GM23338 (cell line): ENCODE measurements at regions not wholly inside any gene's neighbourhood (a gene's known extent, or its start where the extent isn't known, plus 50 kb on each side); places are given as distances from the start of the nearest gene placed in this dataset.

Experiments used
- ATAC-seq: fragments of 200-7000 bp; cut with Tn5 transposase; 3 replicates; pipeline ENCODE4 v1.9.1; 2020
- DNase-seq: peaks from one replicate; pipeline ENCODE4 v3.0.0-alpha.2; 2015; ENCODE audit warnings: low spot score
- H2AFZ ChIP-seq: fragments of 200-600 bp; sonication (generic); 2 replicates; pipeline ENCODE4 v1.8.0; 2016; ENCODE audit warnings: antibody characterized with exemption, mild to moderate bottlenecking, moderate library complexity
- H3F3A ChIP-seq: fragments of 200-600 bp; sonication (generic); replicated peaks from 2 replicates; pipeline ENCODE4 v1.8.0; 2017; ENCODE audit warnings: antibody characterized with exemption, mixed run types, low read depth
- H3K27ac ChIP-seq: fragments of 200-600 bp; sonication (generic); 2 replicates; pipeline ENCODE4 v1.6.1; 2016; ENCODE audit warnings: low read depth
- H3K27me3 ChIP-seq: fragments of 200-600 bp; sonication (generic); 2 replicates; pipeline ENCODE4 v1.8.0; 2016; ENCODE audit warnings: mild to moderate bottlenecking, mixed run types, moderate library complexity; ENCODE audit not compliant: insufficient read depth
- H3K36me3 ChIP-seq: fragments of 200-600 bp; sonication (generic); 2 replicates; pipeline ENCODE4 v1.8.0; 2016; ENCODE audit warnings: mild to moderate bottlenecking; ENCODE audit not compliant: insufficient read depth
- H3K4me1 ChIP-seq: fragments of 200-600 bp; sonication (generic); 2 replicates; pipeline ENCODE4 v1.8.0; 2016; ENCODE audit warnings: mild to moderate bottlenecking, moderate library complexity; ENCODE audit not compliant: insufficient read depth
- H3K4me2 ChIP-seq: fragments of 200-600 bp; sonication (generic); 2 replicates; pipeline ENCODE4 v1.7.1; 2017; ENCODE audit warnings: mixed run types
- H3K4me3 ChIP-seq: fragments of 200-600 bp; sonication (generic); 2 replicates; pipeline ENCODE4 v1.6.1; 2016; ENCODE audit warnings: mixed run types
- H3K79me2 ChIP-seq: fragments of 200-600 bp; sonication (generic); replicated peaks from 2 replicates; pipeline ENCODE4 v1.8.0; 2017; ENCODE audit warnings: mild to moderate bottlenecking; ENCODE audit not compliant: insufficient read depth
- H3K9me2 ChIP-seq: fragments of 200-600 bp; sonication (generic); 2 replicates; pipeline ENCODE4 v1.8.0; 2017; ENCODE audit not compliant: insufficient read depth
- H4K20me1 ChIP-seq: fragments of 200-600 bp; sonication (generic); replicated peaks from 2 replicates; pipeline ENCODE4 v1.8.0; 2017; ENCODE audit warnings: mild to moderate bottlenecking; ENCODE audit not compliant: insufficient read depth
- H3K27ac Mint-ChIP-seq: 2 replicates; pipeline ENCODE4 v1.8.0; 2020; ENCODE audit warnings: inconsistent platforms, mild to moderate bottlenecking, moderate library complexity, mixed read lengths
- H3K27me3 Mint-ChIP-seq: 3 replicates; pipeline ENCODE4 v1.8.0; 2022; ENCODE audit warnings: low read depth, mild to moderate bottlenecking, moderate library complexity, mixed read lengths, inconsistent platforms; ENCODE audit not compliant: insufficient read depth, poor library complexity
- H3K36me3 Mint-ChIP-seq: 3 replicates; pipeline ENCODE4 v1.8.0; 2021; ENCODE audit warnings: low read depth, mild to moderate bottlenecking, inconsistent platforms, moderate library complexity, mixed read lengths
- H3K4me1 Mint-ChIP-seq: 3 replicates; pipeline ENCODE4 v1.8.0; 2020; ENCODE audit warnings: mild to moderate bottlenecking, inconsistent platforms, mixed read lengths
- H3K4me3 Mint-ChIP-seq: 3 replicates; pipeline ENCODE4 v1.8.0; 2021; ENCODE audit warnings: moderate library complexity, mild to moderate bottlenecking, inconsistent platforms, mixed read lengths
- H3K9me3 Mint-ChIP-seq: 3 replicates; pipeline ENCODE4 v1.8.0; 2020; ENCODE audit warnings: moderate library complexity, mild to moderate bottlenecking, inconsistent platforms, mixed read lengths
- CREB1 ChIP-seq: fragments of 250-450 bp; sonication (Bioruptor Pico); IDR thresholded peaks from 2 replicates; pipeline ENCODE4 v1.5.0; 2020; ENCODE audit warnings: low read depth, mild to moderate bottlenecking, moderate library complexity
- EZH2 ChIP-seq: fragments of 200-600 bp; sonication (generic); IDR thresholded peaks from one replicate; pipeline ENCODE4 v1.8.0; 2017; ENCODE audit warnings: antibody characterized with exemption, mild to moderate bottlenecking, low read depth; ENCODE audit not compliant: unreplicated experiment
- EZH2phosphoT487 ChIP-seq: fragments of 200-600 bp; sonication (generic); IDR thresholded peaks from one replicate; pipeline ENCODE4 v1.8.1; 2018; ENCODE audit warnings: antibody characterized with exemption; ENCODE audit not compliant: unreplicated experiment
- JUNB ChIP-seq: IDR thresholded peaks from one replicate; pipeline ENCODE4 v1.6.1; 2016; ENCODE audit warnings: antibody characterized with exemption; ENCODE audit not compliant: unreplicated experiment
- NANOG ChIP-seq: IDR thresholded peaks from 2 replicates; pipeline ENCODE4 v1.6.1; 2016; ENCODE audit warnings: antibody characterized with exemption, borderline replicate concordance
- POLR2AphosphoS5 ChIP-seq: IDR thresholded peaks from 2 replicates; pipeline ENCODE4 v1.6.1; 2016; ENCODE audit warnings: antibody characterized with exemption, low read depth
- STAT1 ChIP-seq: IDR thresholded peaks from one replicate; pipeline ENCODE4 v1.6.1; 2016; ENCODE audit warnings: antibody characterized with exemption; ENCODE audit not compliant: unreplicated experiment
- ZNF114 ChIP-seq: fragments of 250-450 bp; sonication (Bioruptor Pico); IDR thresholded peaks from 2 replicates; pipeline ENCODE4 v1.5.0; 2020; ENCODE audit warnings: mild to moderate bottlenecking, moderate library complexity
- ZNF331 ChIP-seq: fragments of 250-450 bp; sonication (Bioruptor Pico); IDR thresholded peaks from 2 replicates; pipeline ENCODE4 v1.5.0; 2020; ENCODE audit warnings: low read depth, mild to moderate bottlenecking, moderate library complexity
- TF ChIP-seq, protein P1 (sequence below), 2 experiments: fragments of 200-600 bp in 1 of 2; sonication (generic) in 1 of 2; conservative IDR thresholded peaks; 2 replicates each; pipeline versions ENCODE4 v1.5.1 to v1.6.1; 2016 to 2017; ENCODE audit warnings: antibody characterized with exemption in 2 of 2, low read depth in 2 of 2, mild to moderate bottlenecking in 2 of 2, moderate library complexity in 1 of 2
- TF ChIP-seq, protein P2 (sequence below): IDR thresholded peaks from one replicate; pipeline ENCODE4 v1.6.1; 2018; ENCODE audit warnings: antibody characterized with exemption; ENCODE audit not compliant: unreplicated experiment
- TF ChIP-seq, protein P3 (sequence below): IDR thresholded peaks from 2 replicates; pipeline ENCODE4 v1.6.1; 2016; ENCODE audit warnings: antibody characterized with exemption
- TF ChIP-seq, protein P4 (sequence below): fragments of 250-450 bp; sonication (Bioruptor Pico); IDR thresholded peaks from 2 replicates; pipeline ENCODE4 v1.5.0; 2020; ENCODE audit warnings: mild to moderate bottlenecking, moderate library complexity

DNA sequence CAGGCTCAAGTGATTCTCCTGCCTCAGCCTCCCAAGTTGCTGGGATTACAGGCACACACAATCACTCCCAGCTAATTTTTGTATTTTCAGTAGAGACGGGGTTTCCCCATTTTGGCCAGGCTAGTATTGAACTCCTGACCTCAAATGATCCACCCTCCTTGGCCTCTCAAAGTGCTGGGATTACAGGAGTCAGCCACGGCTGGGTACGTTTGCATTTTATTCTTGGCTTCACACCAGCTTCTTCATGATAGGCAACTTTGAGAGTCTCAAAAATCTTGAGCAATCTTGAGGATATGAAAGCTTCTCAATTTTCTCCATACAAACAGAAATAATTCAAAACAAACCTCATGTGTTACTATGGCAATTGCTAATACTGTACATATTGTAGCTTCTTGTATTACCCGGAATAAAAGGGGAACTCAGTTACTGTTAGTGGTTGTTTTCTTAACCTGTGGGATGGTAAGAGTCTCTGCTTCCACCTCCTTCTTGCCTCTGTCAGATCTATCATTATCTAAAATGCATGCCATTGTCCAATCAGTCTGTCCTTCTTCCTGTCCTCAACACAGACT lies 102.9 kb upstream of the SYT4 start:
- ATAC-seq (no peak), DNase-seq (no peak)
- Histone ChIP-seq H3K36me3 (no peaks in the 10 kb centered on the region), H3K27me3 (no peaks in the 10 kb centered on the region), H4K20me1 (no peaks in the 10 kb centered on the region), H3K4me3 (no peak overlapping the region), H3K27ac (no peak overlapping the region), H3K4me1 (no peaks in the 10 kb centered on the region), H3K4me2 (no peak overlapping the region), H3K9me2 (peaks cover 14% of the 10 kb centered on the region), H2AFZ (no peak overlapping the region), H3F3A (no peaks in the 10 kb centered on the region), H3K79me2 (no peaks in the 10 kb centered on the region)
- no peak overlapping the region for H3K27ac Mint-ChIP-seq
- H3K4me3 Mint-ChIP-seq, result no peak overlapping the region
- no peaks in the 10 kb centered on the region; the same call in 1 of the 3 replicates for H3K9me3 Mint-ChIP-seq
- no peaks in the 10 kb centered on the region for H3K27me3 Mint-ChIP-seq
- H3K36me3 Mint-ChIP-seq, result peaks cover 11% of the 10 kb centered on the region; the same call in 2 of the 3 replicates
- TF ChIP-seq, protein P1, sequence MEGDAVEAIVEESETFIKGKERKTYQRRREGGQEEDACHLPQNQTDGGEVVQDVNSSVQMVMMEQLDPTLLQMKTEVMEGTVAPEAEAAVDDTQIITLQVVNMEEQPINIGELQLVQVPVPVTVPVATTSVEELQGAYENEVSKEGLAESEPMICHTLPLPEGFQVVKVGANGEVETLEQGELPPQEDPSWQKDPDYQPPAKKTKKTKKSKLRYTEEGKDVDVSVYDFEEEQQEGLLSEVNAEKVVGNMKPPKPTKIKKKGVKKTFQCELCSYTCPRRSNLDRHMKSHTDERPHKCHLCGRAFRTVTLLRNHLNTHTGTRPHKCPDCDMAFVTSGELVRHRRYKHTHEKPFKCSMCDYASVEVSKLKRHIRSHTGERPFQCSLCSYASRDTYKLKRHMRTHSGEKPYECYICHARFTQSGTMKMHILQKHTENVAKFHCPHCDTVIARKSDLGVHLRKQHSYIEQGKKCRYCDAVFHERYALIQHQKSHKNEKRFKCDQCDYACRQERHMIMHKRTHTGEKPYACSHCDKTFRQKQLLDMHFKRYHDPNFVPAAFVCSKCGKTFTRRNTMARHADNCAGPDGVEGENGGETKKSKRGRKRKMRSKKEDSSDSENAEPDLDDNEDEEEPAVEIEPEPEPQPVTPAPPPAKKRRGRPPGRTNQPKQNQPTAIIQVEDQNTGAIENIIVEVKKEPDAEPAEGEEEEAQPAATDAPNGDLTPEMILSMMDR (conservative IDR thresholded peaks at IDR 0.05; ENCODE audit: low read depth in 2 of 2), result no peak
- TF ChIP-seq JUNB (no peak), EZH2 (no peak), ZNF114 (CRISPR knock-in tag) (no peak), CREB1 (no peak), ZNF331 (CRISPR knock-in tag) (no peak), EZH2phosphoT487 (no peak), NANOG (no peak), STAT1 (no peak), POLR2AphosphoS5 (no peak)
- TF ChIP-seq, protein P2, sequence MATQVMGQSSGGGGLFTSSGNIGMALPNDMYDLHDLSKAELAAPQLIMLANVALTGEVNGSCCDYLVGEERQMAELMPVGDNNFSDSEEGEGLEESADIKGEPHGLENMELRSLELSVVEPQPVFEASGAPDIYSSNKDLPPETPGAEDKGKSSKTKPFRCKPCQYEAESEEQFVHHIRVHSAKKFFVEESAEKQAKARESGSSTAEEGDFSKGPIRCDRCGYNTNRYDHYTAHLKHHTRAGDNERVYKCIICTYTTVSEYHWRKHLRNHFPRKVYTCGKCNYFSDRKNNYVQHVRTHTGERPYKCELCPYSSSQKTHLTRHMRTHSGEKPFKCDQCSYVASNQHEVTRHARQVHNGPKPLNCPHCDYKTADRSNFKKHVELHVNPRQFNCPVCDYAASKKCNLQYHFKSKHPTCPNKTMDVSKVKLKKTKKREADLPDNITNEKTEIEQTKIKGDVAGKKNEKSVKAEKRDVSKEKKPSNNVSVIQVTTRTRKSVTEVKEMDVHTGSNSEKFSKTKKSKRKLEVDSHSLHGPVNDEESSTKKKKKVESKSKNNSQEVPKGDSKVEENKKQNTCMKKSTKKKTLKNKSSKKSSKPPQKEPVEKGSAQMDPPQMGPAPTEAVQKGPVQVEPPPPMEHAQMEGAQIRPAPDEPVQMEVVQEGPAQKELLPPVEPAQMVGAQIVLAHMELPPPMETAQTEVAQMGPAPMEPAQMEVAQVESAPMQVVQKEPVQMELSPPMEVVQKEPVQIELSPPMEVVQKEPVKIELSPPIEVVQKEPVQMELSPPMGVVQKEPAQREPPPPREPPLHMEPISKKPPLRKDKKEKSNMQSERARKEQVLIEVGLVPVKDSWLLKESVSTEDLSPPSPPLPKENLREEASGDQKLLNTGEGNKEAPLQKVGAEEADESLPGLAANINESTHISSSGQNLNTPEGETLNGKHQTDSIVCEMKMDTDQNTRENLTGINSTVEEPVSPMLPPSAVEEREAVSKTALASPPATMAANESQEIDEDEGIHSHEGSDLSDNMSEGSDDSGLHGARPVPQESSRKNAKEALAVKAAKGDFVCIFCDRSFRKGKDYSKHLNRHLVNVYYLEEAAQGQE, result no peak
- TF ChIP-seq, protein P3, sequence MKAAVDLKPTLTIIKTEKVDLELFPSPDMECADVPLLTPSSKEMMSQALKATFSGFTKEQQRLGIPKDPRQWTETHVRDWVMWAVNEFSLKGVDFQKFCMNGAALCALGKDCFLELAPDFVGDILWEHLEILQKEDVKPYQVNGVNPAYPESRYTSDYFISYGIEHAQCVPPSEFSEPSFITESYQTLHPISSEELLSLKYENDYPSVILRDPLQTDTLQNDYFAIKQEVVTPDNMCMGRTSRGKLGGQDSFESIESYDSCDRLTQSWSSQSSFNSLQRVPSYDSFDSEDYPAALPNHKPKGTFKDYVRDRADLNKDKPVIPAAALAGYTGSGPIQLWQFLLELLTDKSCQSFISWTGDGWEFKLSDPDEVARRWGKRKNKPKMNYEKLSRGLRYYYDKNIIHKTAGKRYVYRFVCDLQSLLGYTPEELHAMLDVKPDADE, result no peak
- TF ChIP-seq, protein P4, sequence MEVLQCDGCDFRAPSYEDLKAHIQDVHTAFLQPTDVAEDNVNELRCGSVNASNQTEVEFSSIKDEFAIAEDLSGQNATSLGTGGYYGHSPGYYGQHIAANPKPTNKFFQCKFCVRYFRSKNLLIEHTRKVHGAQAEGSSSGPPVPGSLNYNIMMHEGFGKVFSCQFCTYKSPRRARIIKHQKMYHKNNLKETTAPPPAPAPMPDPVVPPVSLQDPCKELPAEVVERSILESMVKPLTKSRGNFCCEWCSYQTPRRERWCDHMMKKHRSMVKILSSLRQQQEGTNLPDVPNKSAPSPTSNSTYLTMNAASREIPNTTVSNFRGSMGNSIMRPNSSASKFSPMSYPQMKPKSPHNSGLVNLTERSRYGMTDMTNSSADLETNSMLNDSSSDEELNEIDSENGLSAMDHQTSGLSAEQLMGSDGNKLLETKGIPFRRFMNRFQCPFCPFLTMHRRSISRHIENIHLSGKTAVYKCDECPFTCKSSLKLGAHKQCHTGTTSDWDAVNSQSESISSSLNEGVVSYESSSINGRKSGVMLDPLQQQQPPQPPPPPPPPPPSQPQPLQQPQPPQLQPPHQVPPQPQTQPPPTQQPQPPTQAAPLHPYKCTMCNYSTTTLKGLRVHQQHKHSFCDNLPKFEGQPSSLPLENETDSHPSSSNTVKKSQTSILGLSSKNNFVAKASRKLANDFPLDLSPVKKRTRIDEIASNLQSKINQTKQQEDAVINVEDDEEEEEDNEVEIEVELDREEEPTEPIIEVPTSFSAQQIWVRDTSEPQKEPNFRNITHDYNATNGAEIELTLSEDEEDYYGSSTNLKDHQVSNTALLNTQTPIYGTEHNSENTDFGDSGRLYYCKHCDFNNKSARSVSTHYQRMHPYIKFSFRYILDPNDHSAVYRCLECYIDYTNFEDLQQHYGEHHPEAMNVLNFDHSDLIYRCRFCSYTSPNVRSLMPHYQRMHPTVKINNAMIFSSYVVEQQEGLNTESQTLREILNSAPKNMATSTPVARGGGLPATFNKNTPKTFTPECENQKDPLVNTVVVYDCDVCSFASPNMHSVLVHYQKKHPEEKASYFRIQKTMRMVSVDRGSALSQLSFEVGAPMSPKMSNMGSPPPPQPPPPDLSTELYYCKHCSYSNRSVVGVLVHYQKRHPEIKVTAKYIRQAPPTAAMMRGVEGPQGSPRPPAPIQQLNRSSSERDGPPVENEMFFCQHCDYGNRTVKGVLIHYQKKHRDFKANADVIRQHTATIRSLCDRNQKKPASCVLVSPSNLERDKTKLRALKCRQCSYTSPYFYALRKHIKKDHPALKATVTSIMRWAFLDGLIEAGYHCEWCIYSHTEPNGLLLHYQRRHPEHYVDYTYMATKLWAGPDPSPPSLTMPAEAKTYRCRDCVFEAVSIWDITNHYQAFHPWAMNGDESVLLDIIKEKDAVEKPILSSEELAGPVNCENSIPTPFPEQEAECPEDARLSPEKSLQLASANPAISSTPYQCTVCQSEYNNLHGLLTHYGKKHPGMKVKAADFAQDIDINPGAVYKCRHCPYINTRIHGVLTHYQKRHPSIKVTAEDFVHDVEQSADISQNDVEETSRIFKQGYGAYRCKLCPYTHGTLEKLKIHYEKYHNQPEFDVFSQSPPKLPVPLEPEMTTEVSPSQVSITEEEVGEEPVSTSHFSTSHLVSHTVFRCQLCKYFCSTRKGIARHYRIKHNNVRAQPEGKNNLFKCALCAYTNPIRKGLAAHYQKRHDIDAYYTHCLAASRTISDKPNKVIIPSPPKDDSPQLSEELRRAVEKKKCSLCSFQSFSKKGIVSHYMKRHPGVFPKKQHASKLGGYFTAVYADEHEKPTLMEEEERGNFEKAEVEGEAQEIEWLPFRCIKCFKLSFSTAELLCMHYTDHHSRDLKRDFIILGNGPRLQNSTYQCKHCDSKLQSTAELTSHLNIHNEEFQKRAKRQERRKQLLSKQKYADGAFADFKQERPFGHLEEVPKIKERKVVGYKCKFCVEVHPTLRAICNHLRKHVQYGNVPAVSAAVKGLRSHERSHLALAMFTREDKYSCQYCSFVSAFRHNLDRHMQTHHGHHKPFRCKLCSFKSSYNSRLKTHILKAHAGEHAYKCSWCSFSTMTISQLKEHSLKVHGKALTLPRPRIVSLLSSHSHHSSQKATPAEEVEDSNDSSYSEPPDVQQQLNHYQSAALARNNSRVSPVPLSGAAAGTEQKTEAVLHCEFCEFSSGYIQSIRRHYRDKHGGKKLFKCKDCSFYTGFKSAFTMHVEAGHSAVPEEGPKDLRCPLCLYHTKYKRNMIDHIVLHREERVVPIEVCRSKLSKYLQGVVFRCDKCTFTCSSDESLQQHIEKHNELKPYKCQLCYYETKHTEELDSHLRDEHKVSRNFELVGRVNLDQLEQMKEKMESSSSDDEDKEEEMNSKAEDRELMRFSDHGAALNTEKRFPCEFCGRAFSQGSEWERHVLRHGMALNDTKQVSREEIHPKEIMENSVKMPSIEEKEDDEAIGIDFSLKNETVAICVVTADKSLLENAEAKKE (CRISPR knock-in tag), result no peak
- H3K4me1 Mint-ChIP-seq, result peaks cover 6% of the 10 kb centered on the region; the same call in 2 of the 3 replicates
